Left ventricle myocardium inferior (tissue), 1 donor: ENCODE measurements at regions not wholly inside any gene's neighbourhood (a gene's known extent, or its start where the extent isn't known, plus 50 kb on each side); places are given as distances from the start of the nearest gene placed in this dataset.

Experiments
- DNase-seq: peaks from one replicate; pipeline ENCODE4 v3.0.0-alpha.2; 2020
- H3K27ac ChIP-seq: fragments of 200-600 bp; replicated peaks from 2 replicates; pipeline ENCODE4 v1.8.0; 2021
- H3K27me3 ChIP-seq: fragments of 200-600 bp; 2 replicates; pipeline ENCODE4 v1.8.0; 2021; ENCODE audit warnings: low read depth
- H3K36me3 ChIP-seq: fragments of 200-600 bp; 2 replicates; pipeline ENCODE4 v1.8.0; 2021
- H3K4me1 ChIP-seq: fragments of 200-600 bp; 2 replicates; pipeline ENCODE4 v1.8.0; 2021
- H3K4me3 ChIP-seq: fragments of 200-600 bp; 2 replicates; pipeline ENCODE4 v1.8.0; 2021; ENCODE audit warnings: mild to moderate bottlenecking, moderate library complexity
- H3K9me3 ChIP-seq: fragments of 200-600 bp; replicated peaks from 2 replicates; pipeline ENCODE4 v1.8.0; 2021
- CTCF ChIP-seq: fragments of 200-600 bp; IDR thresholded peaks from 2 replicates; pipeline ENCODE4 v1.8.0; 2021; ENCODE audit warnings: antibody characterized with exemption, mild to moderate bottlenecking, borderline replicate concordance
- intact Hi-C: fragments of 100-400 bp; cut with micrococcal nuclease; formaldehyde crosslinking; loops from one replicate; pipeline ENCODE4 v1.11.0; 2022
- donor health status: DM: no; HTN: yes; CAD: no; lungs with severe emphysema.

GRCh38 chr6:153790876-153791473 lies 248.1 kb upstream of the OPRM1 start:
- intact Hi-C loops = no loop called here
- H3K36me3 ChIP-seq = no peaks in the 10 kb centered on the region
- H3K27ac ChIP-seq = no peak overlapping the region
- H3K9me3 ChIP-seq = no peaks in the 10 kb centered on the region
- no peaks in the 10 kb centered on the region for H3K27me3 ChIP-seq
- peak; percentile 17 for TF ChIP-seq CTCF
- H3K4me3 ChIP-seq = no peak overlapping the region
- peaks cover 6% of the 10 kb centered on the region for H3K4me1 ChIP-seq
- no peak for DNase-seq

- peaks cover 6% of the 10 kb centered on the region for H3K9me3 ChIP-seq
- no peaks in the 10 kb centered on the region for H3K27me3 ChIP-seq
- peaks cover 6% of the 10 kb centered on the region for H3K4me1 ChIP-seq
- intact Hi-C loops = no loop called here
- DNase-seq = no peak
- TF ChIP-seq CTCF = no peak
- H3K36me3 ChIP-seq = no peaks in the 10 kb centered on the region
- no peak overlapping the region for H3K4me3 ChIP-seq
- H3K27ac ChIP-seq = no peak overlapping the region
These were observed 249.0 kb upstream of the OPRM1 start for GRCh38 chr6:153790048-153790447.

- intact Hi-C loops = no loop called here
- Histone ChIP-seq H3K27ac (no peak overlapping the region), H3K27me3 (no peaks in the 10 kb centered on the region), H3K36me3 (no peaks in the 10 kb centered on the region), H3K4me3 (no peak overlapping the region), H3K9me3 (peaks cover 6% of the 10 kb centered on the region), H3K4me1 (peaks cover 6% of the 10 kb centered on the region)
- TF ChIP-seq CTCF = no peak
- no peak for DNase-seq
These were observed 251.8 kb upstream of the OPRM1 start for GRCh38 chr6:153787341-153787606.

- intact Hi-C loops = no loop called here
- no peak for TF ChIP-seq CTCF
These were observed 257.7 kb upstream of the OPRM1 start for GRCh38 chr6:153781306-153781705.

GRCh38 chr6:153780011-153780410 lies 259.0 kb upstream of the OPRM1 start:
- H3K27me3 ChIP-seq = no peaks in the 10 kb centered on the region
- no peak for DNase-seq
- intact Hi-C loops = no loop called here
- no peak for TF ChIP-seq CTCF
- no peaks in the 10 kb centered on the region for H3K4me1 ChIP-seq
- H3K9me3 ChIP-seq = peaks cover 11% of the 10 kb centered on the region
- no peaks in the 10 kb centered on the region for H3K36me3 ChIP-seq
- no peak overlapping the region for H3K27ac ChIP-seq
- H3K4me3 ChIP-seq = no peak overlapping the region

More at GRCh38 chr6:153781306-153781705, 257.7 kb upstream of the OPRM1 start:
- Histone ChIP-seq H3K27me3 (no peaks in the 10 kb centered on the region), H3K9me3 (peaks cover 17% of the 10 kb centered on the region), H3K4me1 (peaks cover 3% of the 10 kb centered on the region), H3K36me3 (no peaks in the 10 kb centered on the region), H3K4me3 (no peak overlapping the region), H3K27ac (no peak overlapping the region)
- no peak for DNase-seq

GRCh38 chr6:153778216-153778615 lies 260.8 kb upstream of the OPRM1 start:
- no peak overlapping the region for H3K27ac ChIP-seq
- intact Hi-C loops = no loop called here
- no peak for DNase-seq
- no peaks in the 10 kb centered on the region for H3K36me3 ChIP-seq
- peaks cover 11% of the 10 kb centered on the region for H3K9me3 ChIP-seq
- no peaks in the 10 kb centered on the region for H3K27me3 ChIP-seq
- H3K4me1 ChIP-seq = no peaks in the 10 kb centered on the region
- H3K4me3 ChIP-seq = no peak overlapping the region
- no peak for TF ChIP-seq CTCF
